Sigmoid colon (tissue), 6 donors: ENCODE measurements at regions not wholly inside any gene's neighbourhood (a gene's known extent, or its start where the extent isn't known, plus 50 kb on each side); places are given as distances from the start of the nearest gene placed in this dataset.

ENCODE experiments used
- DNase-seq: peaks from one replicate; pipeline ENCODE4 v3.0.0-alpha.2; 2019
- H3K27ac ChIP-seq, 4 donors: fragments of 200-600 bp; sonication (generic); one replicate each; pipeline ENCODE4 v1.5.1; 2016 to 2019; ENCODE audit warnings: mild to moderate bottlenecking in 1 of 4
- H3K27me3 ChIP-seq, 3 donors: fragments of 200-600 bp; sonication (generic); one replicate each; pipeline ENCODE4 v1.5.1; 2019; ENCODE audit warnings: mild to moderate bottlenecking in 1 of 3
- H3K36me3 ChIP-seq, 4 donors: fragments of 200-600 bp; sonication (generic); one replicate each; pipeline ENCODE4 v1.5.1; 2016 to 2019
- H3K4me1 ChIP-seq, 4 donors: fragments of 200-600 bp; sonication (generic); one replicate each; pipeline ENCODE4 v1.5.1; 2017 to 2019
- H3K4me3 ChIP-seq, 4 donors: fragments of 200-600 bp; sonication (generic); one replicate each; pipeline ENCODE4 v1.5.1; 2017 to 2019; ENCODE audit warnings: mild to moderate bottlenecking in 2 of 4, moderate library complexity in 1 of 4
- H3K9me3 ChIP-seq, 4 donors: fragments of 200-600 bp in 3 of 4; sonication (generic) in 3 of 4; one replicate each; pipeline versions ENCODE4 v1.5.1 to v1.6.1; 2013 to 2019
- CTCF ChIP-seq, 4 experiments: fragments of 450-650 bp in 3 of 4; fragments of 200-600 bp in 1 of 4; IDR thresholded peaks; one replicate each; pipeline ENCODE4 v1.5.1; 2016 to 2019; ENCODE audit warnings: antibody characterized with exemption in 4 of 4, mild to moderate bottlenecking in 3 of 4, moderate library complexity in 2 of 4
- EP300 ChIP-seq, 4 donors: sonication (generic); formaldehyde crosslinking; IDR thresholded peaks; one replicate each; pipeline ENCODE4 v1.6.1; 2017; ENCODE audit warnings: antibody characterized with exemption in 4 of 4
- POLR2A ChIP-seq, 2 donors: fragments of 450-650 bp; IDR thresholded peaks; one replicate each; pipeline ENCODE4 v1.6.1; 2016; ENCODE audit warnings: antibody characterized with exemption in 2 of 2, mild to moderate bottlenecking in 2 of 2, moderate library complexity in 2 of 2
- POLR2AphosphoS5 ChIP-seq, 4 donors: sonication (generic); formaldehyde crosslinking; IDR thresholded peaks; one replicate each; pipeline ENCODE4 v1.6.1; 2017; ENCODE audit warnings: antibody characterized with exemption in 4 of 4
- WGBS, 2 donors: extraction: QIAGEN DNeasy Blood & Tissue Kit; methylation state at CpG; one replicate each; pipeline ENCODE4 v1.1.7; 2013; 5-methylcytosine and 5-hydroxymethylcytosine counted together
- intact Hi-C: fragments of 100-400 bp; cut with DNase I; formaldehyde crosslinking; loops from one replicate; pipeline ENCODE4 v1.15.1; 2023
- donor health status: healthy with polysubstance abuse.
- donor health status: healthy.

- no peak for DNase-seq
- H3K4me1 ChIP-seq: peaks cover 0 to 11% (median 8%) of the 10 kb centered on the region in 4 donors
- 91 to 96% methylated on average over 1 of the region's 1 CpG for WGBS, 2 donors
- TF ChIP-seq CTCF (IDR thresholded peaks at IDR 0.05): no peak
- TF ChIP-seq POLR2AphosphoS5 (IDR thresholded peaks at IDR 0.05): no peak
- TF ChIP-seq EP300 (IDR thresholded peaks at IDR 0.05): no peak
- TF ChIP-seq POLR2A (IDR thresholded peaks at IDR 0.05): no peak
- H3K4me3 ChIP-seq: no peak overlapping the region
- H3K36me3 ChIP-seq: no peaks in the 10 kb centered on the region
- no peak overlapping the region for H3K27ac ChIP-seq
- intact Hi-C loops: no loop called here
- H3K9me3 ChIP-seq: no peaks in the 10 kb centered on the region
- no peaks in the 10 kb centered on the region for H3K27me3 ChIP-seq
Measured at GRCh38 chr2:181376999-181377398, 80.2 kb upstream of the ITGA4 start.

- H3K4me3 ChIP-seq: no peak overlapping the region
- H3K9me3 ChIP-seq: no peaks in the 10 kb centered on the region
- intact Hi-C loops: no loop called here
- H3K27me3 ChIP-seq: no peaks in the 10 kb centered on the region
- no peak for DNase-seq
- no peaks in the 10 kb centered on the region for H3K36me3 ChIP-seq
- TF ChIP-seq POLR2A (IDR thresholded peaks at IDR 0.05) (no peak), CTCF (IDR thresholded peaks at IDR 0.05) (no peak), EP300 (IDR thresholded peaks at IDR 0.05) (no peak)
- H3K27ac ChIP-seq: no peak overlapping the region
- 90 to 92% methylated on average over 5 of the region's 5 CpGs for WGBS, 2 donors
- H3K4me1 ChIP-seq: no peaks in the 10 kb centered on the region
Measured at GRCh38 chr2:181378491-181378890, 78.7 kb upstream of the ITGA4 start.

- intact Hi-C loops: no loop called here
- no peak overlapping the region for H3K27ac ChIP-seq
- no peak overlapping the region for H3K4me3 ChIP-seq
- TF ChIP-seq CTCF (IDR thresholded peaks at IDR 0.05) (no peak), POLR2A (IDR thresholded peaks at IDR 0.05) (no peak), EP300 (IDR thresholded peaks at IDR 0.05) (no peak), POLR2AphosphoS5 (IDR thresholded peaks at IDR 0.05) (no peak)
- WGBS, 2 donors: 82 to 95% methylated on average over 3 of the region's 3 CpGs
- H3K36me3 ChIP-seq: no peaks in the 10 kb centered on the region
- H3K9me3 ChIP-seq: no peaks in the 10 kb centered on the region
- DNase-seq: no peak
- H3K27me3 ChIP-seq: no peaks in the 10 kb centered on the region
- H3K4me1 ChIP-seq: no peaks in the 10 kb centered on the region
Measured at GRCh38 chr2:181380581-181380980, 76.6 kb upstream of the ITGA4 start.

- H3K4me1 ChIP-seq: no peaks in the 10 kb centered on the region
- no peak for DNase-seq
- no peaks in the 10 kb centered on the region for H3K36me3 ChIP-seq
- no peak overlapping the region for H3K4me3 ChIP-seq
- intact Hi-C loops: no loop called here
- WGBS, 2 donors: 95 to 97% methylated on average over 2 of the region's 2 CpGs
- no peak for TF ChIP-seq POLR2AphosphoS5 (IDR thresholded peaks at IDR 0.05)
- TF ChIP-seq CTCF (IDR thresholded peaks at IDR 0.05): no peak
- no peak for TF ChIP-seq EP300 (IDR thresholded peaks at IDR 0.05)
- no peak overlapping the region for H3K27ac ChIP-seq
- no peaks in the 10 kb centered on the region for H3K9me3 ChIP-seq
- H3K27me3 ChIP-seq: no peaks in the 10 kb centered on the region
Measured at GRCh38 chr2:181384923-181385322, 72.3 kb upstream of the ITGA4 start.

- DNase-seq: no peak
- 83 to 89% methylated on average over 3 of the region's 3 CpGs for WGBS, 2 donors
- Histone ChIP-seq H3K36me3 (no peaks in the 10 kb centered on the region), H3K4me3 (no peak overlapping the region), H3K4me1 (peaks cover 0 to 4% (median 0%) of the 10 kb centered on the region in 4 donors), H3K27ac (no peak overlapping the region), H3K9me3 (no peaks in the 10 kb centered on the region), H3K27me3 (no peaks in the 10 kb centered on the region)
- TF ChIP-seq POLR2AphosphoS5 (IDR thresholded peaks at IDR 0.05): no peak
- no peak for TF ChIP-seq EP300 (IDR thresholded peaks at IDR 0.05)
- no peak for TF ChIP-seq POLR2A (IDR thresholded peaks at IDR 0.05)
- TF ChIP-seq CTCF (IDR thresholded peaks at IDR 0.05): no peak
- intact Hi-C loops: no loop called here
Measured at GRCh38 chr2:181389524-181389923, 67.7 kb upstream of the ITGA4 start.
